B cell (primary cell): ENCODE measurements at regions not wholly inside any gene's neighbourhood (a gene's known extent, or its start where the extent isn't known, plus 50 kb on each side); places are given as distances from the start of the nearest gene placed in this dataset.

ENCODE experiments used
- EZH2 ChIP-seq: IDR thresholded peaks from 2 replicates; pipeline ENCODE4 v1.6.1; 2012; ENCODE audit warnings: borderline replicate concordance, low read depth, mild to moderate bottlenecking, moderate library complexity, low read length; ENCODE audit not compliant: insufficient read depth, poor library complexity, severe bottlenecking
- TF ChIP-seq, protein P1 (sequence below): fragments of 200-600 bp; IDR thresholded peaks from one replicate; pipeline ENCODE4 v1.8.0; 2022; ENCODE audit warnings: antibody characterized with exemption, mild to moderate bottlenecking

DNA sequence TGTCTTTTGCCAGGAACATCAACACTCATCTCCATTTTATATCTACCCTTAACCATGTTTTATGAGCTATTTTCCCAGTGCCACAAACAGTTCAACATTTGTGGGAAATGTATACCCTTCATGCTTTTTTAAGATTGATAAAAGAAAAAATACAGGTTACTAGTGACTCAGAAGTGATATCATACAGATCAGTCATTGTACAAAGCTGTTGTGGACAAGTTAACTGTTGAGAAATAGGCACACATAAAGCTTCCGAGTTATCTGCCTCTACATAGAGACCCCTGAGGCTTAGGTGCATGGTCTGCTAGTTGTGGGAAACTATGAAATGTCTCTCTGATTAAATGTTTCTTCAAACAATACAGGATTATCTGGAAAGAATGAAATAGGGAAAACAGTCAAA lies 96.3 kb downstream of the LSM5 start:
- TF ChIP-seq, protein P1, sequence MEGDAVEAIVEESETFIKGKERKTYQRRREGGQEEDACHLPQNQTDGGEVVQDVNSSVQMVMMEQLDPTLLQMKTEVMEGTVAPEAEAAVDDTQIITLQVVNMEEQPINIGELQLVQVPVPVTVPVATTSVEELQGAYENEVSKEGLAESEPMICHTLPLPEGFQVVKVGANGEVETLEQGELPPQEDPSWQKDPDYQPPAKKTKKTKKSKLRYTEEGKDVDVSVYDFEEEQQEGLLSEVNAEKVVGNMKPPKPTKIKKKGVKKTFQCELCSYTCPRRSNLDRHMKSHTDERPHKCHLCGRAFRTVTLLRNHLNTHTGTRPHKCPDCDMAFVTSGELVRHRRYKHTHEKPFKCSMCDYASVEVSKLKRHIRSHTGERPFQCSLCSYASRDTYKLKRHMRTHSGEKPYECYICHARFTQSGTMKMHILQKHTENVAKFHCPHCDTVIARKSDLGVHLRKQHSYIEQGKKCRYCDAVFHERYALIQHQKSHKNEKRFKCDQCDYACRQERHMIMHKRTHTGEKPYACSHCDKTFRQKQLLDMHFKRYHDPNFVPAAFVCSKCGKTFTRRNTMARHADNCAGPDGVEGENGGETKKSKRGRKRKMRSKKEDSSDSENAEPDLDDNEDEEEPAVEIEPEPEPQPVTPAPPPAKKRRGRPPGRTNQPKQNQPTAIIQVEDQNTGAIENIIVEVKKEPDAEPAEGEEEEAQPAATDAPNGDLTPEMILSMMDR, result no peak
- no peak for TF ChIP-seq EZH2
